Epithelial cell of proximal tubule (primary cell): ENCODE measurements at regions not wholly inside any gene's neighbourhood (a gene's known extent, or its start where the extent isn't known, plus 50 kb on each side); places are given as distances from the start of the nearest gene placed in this dataset.

ENCODE experiments used
- DNase-seq: peaks from one replicate; pipeline ENCODE4 v3.0.0-alpha.2; 2011; ENCODE audit warnings: low read depth
- H3K4me3 ChIP-seq: 2 replicates; pipeline ENCODE4 v1.5.1; 2011; ENCODE audit warnings: low read depth, mild to moderate bottlenecking, low read length
- CTCF ChIP-seq: conservative IDR thresholded peaks from 2 replicates; pipeline ENCODE4 v1.5.1; 2012; ENCODE audit warnings: low read depth, mild to moderate bottlenecking, low read length

- H3K4me3 ChIP-seq: no peak overlapping the region
- peak; percentile 48 for DNase-seq
- TF ChIP-seq CTCF: no peak
These were observed 97.1 kb upstream of the RMDN2 start for GRCh38 chr2:37827911-37828511.

DNA sequence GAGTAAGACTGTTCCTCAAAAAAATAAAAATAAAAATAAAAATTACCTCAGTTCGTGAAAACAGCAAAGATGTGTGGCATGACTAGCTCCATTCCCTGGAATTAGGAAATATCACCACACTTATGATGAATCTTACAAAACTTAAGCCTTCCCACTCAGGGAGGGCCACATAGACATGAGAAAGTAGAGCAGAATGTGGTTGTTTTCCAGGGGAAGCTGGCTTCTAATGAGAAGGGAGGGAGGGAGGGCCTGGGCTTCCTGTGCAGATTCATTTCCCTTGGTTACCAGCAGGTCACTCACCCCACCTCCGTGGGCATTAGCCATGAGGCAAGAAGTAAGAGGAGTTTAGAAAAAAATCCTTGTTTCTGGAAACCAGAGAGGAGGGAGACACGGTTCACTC is 95.9 kb upstream of the RMDN2 start:
- H3K4me3 ChIP-seq: no peak overlapping the region
- peak; percentile 91 for DNase-seq
- no peak for TF ChIP-seq CTCF

DNA sequence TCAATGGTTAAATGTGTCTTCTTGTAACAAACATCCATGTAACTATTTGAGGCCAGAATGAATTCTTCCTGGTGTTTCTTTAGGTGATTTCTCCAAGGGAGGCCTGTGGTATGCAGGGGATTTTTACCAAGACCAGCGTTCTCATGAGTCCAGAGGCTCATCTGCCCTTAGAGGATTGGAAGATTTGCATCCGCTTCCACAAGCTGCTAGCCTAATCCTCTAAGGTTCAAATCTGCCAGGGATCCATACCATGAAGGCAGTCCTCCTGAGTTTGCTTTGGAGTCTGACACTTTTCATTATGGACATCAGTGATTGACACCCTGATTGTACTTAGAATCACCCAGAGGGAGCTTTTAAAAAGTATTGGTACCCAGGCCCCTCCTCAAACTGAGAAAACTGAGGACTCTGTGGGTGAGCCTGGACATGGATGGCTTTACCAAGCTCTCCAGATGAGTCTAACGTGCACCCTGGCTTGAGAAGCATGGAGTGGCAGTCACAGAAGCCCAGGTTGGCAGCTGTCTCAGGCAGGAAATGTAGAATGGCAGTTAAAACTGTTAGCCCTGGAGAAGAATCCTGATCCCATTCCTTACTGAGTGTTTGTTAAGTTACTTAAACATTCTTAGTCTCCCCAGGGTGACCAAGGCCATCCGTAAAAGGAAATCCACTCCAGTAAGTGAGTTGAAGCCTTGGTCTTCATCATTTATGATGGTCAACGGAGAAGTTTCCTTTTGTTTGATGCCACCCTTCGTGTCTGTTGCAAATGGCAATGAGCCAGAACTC is 95.3 kb upstream of the RMDN2 start:
- no peak for TF ChIP-seq CTCF
- no peak overlapping the region for H3K4me3 ChIP-seq
- DNase-seq: no peak

GRCh38 chr2:37830636-37831035 is 94.5 kb upstream of the RMDN2 start:
- TF ChIP-seq CTCF: no peak
- DNase-seq: no peak
- H3K4me3 ChIP-seq: no peak overlapping the region

DNA sequence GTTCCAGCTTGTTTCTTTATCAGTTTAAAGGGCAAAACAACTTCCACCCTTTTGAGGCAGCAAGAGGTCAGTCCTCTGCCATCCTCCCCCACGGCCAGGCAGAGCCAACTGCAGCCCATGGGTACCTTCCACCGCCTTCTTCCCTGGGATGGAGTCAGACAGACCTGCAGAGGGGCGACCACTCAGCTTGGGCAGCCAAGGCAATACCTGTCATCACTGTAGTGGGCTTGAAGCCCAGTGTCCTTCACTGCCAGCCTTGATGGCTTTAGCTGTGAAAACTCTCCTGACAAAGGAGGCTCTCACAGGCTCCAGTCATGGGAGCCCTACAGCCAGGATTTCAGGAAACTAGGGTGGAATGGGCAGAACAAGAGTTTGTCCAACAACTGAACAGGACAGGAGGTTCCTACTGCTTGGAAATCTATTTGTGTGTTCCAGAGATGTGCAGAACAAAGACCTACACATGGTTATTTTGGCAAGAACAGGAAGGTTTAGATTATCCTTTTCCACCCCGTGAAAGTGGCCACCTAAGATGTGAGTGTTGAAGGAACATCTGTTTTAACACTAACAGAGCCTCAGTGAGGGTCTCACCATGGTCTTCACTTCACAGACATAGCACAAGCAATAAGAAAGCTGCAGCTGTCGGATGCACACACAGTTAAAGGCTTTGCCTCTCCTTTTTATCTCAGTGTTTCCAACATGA is 93.9 kb upstream of the RMDN2 start:
- no peak overlapping the region for H3K4me3 ChIP-seq
- no peak for TF ChIP-seq CTCF
- no peak for DNase-seq

DNA sequence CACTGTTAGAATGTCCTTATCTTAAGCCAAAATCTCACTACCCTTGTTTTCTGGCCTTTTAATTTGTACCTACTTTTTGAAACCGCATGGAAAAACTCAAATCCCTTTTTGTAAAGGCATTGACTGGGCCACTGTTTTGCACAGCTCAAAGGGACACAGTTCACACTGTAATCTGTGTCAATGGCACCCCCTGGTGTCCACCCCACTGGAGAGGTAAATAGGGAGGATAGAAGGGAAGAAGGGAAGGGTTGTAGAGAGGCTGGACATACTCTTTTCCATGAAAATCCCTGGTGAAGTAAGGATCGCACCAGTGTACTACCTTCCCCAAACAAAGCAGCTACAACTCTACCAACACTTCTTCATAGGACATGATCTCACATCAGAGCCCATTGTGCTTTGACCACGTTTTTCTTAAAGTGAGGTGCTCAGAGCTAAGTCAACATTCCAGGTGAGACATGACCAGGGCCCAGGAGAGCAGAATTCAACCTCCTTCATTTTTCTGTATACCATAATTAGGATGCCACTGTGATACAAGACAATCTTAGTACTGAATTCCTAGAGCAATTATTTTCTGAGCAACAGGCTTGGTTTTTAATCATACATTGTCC is 92.4 kb upstream of the RMDN2 start:
- TF ChIP-seq CTCF: peak; percentile 90
- H3K4me3 ChIP-seq: no peak overlapping the region
- DNase-seq: peak; percentile 27
